Stimulated activated CD4-positive, alpha-beta T cell treated with anti-CD3 and anti-CD28 coated beads, Interleukin-4, amount 100 ng/mL, for 48 hours (primary cell): ENCODE measurements at regions not wholly inside any gene's neighbourhood (a gene's known extent, or its start where the extent isn't known, plus 50 kb on each side); places are given as distances from the start of the nearest gene placed in this dataset.
A peak's percentile ranks its signal among the peaks of the same experiment; 100 is the strongest.

Experiments
- DNase-seq, 2 donors: peaks; one replicate each; pipeline ENCODE4 v3.0.0-alpha.2; 2020; ENCODE audit warnings: low read depth in 2 of 2

DNA sequence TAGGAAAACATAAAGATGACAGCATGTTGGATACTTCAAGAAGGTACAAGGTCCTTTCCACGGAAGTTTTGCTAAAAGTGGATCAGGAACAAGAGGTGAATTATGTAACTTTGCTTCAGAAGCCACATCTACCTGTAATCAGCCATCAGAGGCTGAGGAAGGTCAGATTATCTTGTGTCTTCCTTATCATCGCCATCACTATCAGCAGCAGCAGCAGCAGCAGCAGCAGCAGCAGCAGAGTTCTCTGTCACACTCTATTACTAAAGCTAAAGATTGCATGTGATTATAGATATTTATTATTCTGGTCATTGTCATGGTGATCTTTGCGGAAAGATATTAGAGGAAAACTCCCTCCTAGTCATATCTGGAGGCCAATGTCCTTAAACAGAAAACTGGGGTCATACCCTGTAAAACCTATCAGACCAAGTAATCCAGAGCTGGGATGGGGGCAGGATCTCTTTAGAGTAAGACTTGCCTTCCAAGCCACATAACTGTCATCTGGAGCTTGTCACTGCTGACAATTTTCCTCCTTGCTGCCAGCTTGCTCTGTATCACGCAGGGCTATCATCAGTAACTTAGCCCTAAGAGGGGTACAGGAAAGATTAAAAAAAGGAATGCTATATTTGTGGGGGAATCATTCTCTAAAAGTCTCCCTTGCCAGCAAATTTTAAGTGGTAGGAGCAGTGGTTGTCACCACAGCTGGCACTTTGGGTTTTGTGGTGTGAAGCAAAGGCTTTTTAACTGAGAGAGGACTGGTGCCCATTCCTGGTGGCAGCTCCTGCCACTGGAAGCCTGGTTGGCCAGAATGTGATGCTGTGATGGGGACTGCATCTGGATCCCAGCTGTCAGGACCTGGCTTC, 130.9 kb upstream of the RASGRP1 start:
- no peak for DNase-seq

DNA sequence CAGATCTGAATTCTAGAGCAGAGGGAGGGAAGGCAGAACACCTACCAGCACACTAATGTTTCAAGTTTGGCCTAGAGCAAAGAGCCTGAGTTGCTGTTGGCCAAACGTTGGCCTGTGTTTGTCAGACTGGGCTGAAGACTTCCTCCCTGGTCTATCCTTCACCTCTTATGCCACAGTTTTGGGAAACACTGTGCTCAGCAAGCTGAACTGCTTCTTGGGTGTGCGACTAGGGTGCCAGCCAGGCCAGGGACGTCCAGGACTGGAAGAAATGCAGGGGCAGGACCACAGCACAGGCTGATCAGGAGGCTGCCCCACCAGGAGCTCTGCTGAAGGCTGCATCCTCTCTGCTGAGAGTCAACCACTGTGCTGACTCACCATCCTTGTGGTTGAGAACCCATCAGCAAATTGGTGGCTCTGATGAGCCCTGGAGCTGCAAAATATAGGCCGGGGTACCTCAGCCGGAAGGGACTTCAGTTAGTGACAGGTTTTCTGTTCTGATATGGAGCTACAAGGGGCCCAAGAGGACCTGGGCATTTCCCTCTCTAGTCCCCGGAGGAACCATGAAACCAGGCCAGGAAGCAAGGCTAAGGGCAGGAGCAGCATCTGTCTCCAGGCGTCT, 131.6 kb upstream of the RASGRP1 start:
- peak; percentile 51 to 66 for DNase-seq

DNA sequence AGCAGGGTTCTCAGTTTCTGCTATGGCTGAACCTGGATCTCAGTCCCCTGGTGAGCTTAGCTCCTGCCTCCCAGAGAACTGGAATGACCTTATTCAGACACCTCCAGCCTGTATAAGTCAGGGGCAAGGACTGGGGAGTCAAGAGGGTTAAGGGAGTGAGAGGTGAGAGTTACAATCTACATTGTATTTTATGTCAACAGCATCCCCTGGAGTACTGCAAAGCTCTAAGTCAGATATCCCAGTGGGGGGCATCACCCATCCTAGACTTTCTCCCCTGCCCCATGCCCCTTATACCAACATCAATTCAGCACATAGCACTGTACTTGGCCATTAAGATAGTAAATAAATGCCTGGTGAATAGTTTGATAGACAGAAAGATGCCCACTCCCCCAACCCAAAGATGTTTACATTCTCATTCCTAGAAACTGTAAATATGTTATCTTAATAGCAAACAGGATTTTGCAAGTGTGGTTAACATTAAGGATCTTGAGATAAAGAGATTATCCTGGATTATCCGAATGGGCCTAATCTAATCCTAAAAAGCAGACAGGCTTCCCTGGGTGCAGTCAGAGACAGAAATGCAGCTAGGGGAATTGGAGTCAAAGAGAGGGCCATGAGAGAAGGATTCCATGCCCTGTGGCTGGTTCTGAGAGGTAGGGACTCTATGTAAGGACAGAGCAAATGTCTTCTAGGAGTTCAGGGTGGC, 132.3 kb upstream of the RASGRP1 start:
- DNase-seq, result no peak

DNA sequence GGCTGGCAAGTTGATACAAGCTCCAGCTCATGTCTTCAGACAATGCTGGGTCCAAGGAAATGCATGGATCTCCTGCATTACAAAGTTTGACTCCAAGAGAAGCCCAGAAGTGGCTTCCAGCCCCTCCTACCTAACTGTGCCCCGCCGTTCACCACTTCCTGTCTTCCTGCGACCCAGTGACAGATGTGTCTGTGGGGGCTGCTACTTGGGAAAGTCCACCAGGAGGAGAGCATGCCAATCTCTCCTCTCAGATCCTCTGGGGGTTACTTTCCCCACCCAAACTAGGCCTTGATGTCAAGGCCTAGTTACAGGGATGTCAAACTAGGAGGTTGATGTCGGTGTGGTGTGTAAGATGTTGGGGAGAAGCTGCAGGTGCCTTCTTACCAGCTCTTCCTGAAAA, 133.6 kb upstream of the RASGRP1 start:
- no peak for DNase-seq

DNA sequence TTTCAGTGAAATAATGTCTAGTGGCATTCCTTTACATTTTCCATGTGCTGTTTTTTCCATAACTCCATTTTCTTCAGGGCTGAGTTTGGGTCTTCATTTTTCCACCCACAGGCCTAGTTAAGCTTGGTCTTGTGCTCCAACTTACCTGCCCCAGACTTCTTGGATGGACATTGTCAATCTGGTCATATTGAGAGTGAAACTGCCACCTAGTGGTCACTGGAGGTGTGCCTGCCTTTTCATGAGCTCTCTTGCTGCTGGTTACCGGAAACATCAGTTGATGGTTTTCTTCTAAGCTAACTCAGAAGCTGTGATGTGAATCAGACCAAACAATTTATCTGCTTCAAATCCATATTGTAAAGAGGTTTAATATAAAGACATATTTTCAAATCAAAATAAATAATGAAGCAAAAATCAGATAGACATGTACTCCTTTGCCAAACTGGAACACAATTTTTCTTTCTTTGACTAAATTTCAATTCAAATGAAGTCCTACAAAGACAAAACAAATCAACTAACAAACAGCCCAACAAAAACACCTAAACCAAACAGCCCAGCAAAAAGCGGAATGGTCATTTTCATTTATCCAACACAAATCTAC, 135.1 kb upstream of the RASGRP1 start:
- DNase-seq, result peak; percentile 59 to 60

DNA sequence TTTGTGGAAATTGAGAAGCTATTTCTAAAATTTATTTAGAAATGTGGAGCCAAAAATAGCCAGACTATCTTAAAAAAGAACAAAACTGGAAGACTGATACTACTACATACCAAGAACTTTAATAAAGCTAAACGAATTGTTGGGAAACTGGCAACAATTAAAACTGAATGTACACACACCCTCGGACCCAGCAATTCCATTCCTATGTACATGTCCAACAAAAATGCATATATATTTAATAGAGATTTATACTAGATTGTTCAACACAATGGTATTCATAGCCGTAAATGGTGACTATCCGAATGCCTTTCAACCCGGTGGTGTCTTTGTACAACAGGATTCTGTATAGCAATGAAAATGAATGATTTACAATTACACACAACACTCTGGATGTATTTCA, 136.5 kb upstream of the RASGRP1 start:
- DNase-seq, result no peak

DNA sequence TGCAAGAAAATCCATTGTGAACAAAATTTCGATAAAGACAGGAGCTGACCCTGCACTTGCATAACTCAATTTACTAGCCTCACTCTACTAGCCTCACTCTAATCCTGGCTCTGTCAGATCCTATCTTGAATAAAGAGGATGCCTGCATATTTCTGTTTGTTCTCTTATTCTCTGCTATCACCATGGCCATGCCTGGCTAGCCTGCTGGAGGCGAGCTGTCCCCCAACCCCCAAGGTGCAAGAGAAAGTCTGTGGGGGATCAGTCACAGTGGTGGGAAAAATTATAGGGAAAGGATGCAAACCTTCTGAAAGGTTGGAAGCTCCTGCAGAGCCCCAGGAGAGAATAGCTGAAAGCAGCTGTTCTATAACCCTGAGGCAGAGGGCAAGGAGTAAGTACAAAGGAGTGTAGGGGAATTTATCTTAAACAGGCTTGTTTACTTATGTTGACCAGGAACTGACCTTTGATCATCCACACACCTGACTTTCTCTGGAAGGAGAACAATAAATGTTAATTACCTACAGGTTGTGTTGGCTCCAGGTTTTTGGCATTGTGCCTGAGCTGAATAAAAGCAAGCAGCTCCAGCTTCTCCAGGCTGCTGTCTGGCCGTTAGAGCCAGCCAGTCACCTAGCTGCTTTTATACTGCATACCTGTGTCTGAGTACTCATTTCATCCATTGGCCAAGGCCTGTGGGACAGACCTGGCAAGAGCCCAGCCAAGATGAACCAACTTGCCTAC, 137.7 kb upstream of the RASGRP1 start:
- DNase-seq, result no peak

DNA sequence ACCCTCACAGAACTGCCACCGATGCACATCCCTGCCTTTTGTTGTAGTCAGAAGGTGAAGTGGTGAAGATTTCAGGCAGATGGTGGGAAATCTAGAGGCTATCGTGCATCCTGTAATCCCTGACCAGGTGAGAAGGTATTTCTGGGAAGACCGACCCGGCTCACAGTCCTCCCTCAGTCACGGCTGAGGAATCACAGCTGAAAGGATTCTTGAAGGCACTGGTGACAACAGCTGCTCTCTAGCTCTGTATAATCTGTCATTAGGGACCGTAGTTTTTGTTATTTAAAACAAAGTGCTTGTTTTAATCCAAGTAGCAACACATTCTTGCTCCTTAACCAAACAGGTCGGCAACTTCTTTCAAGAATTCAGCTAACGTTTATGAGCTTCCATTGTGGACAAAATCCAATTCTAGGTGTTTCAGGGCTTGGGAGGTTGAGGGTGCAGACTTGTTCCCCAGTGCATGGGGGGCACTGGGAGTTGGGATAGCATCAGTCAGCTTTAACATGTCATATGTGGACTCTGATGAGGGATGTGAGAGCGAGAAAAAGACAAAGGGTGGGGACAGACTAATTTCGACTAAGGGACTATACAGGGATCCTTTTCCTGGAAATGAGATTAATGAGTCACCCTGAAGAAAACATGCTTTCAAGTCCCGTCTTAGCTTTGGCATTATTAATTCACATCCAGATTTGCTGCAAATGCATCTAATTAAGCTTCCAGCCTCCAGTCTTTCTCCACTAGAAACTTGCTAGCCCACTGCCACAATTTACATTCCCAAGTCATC, 141.0 kb upstream of the RASGRP1 start:
- no peak for DNase-seq

DNA sequence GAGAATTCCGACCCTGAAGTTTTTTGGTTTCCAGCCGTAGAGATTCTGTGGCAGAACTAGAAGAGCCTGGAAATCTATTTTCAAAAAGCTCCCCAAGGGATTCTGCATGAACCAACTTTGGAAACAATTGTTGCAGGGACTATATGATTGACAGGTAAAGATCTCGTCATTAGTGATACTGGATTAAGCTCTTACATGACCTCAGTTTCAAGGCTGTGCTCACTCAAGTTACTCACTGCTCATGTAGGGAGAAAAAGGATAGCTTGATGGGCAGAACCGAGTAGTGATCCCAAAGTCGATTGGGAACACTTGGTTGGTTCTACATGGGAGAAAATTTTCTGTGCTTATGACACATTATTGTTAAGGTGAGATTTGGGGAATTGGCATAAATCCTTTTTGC, 142.3 kb upstream of the RASGRP1 start:
- no peak for DNase-seq

DNA sequence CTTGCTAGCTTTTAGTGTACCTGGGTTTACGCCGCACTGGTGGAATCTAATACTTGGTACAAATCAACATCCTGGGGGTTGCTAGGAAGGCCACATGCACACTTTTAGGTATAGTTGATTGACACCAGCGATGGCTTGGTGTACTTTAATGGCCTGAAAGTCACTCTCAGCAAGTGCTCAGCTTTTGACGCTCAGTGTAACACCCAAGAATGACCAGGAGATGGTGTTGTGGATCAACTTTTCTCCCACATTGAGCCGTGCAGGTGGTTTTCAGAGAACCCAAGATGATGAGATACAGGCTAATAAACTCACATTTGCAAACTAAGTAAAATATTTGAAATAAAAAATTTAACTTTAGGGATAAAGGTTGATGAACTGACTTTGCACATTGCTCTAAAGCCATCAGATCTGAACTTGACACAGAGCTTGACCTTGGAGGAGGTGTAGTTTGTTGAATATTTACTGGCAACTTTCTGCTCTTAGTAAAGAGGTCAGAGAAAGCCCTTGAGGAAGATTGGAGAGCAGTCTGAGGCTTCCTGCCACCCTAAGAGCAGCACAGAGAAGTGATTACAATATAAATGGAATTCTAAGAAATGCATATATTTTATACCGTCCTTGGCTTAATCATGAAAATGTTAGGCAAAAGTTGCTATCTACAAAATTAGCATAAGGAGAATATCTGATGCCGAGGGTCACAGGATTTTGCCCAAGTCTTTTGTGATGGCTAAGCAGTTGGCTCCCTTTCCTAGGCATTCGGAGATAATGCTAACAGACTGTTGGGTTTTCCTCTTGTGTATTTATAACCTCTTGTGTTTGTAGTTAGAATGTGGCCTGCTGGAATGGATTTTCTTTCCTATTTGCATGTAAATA, 143.4 kb upstream of the RASGRP1 start:
- no peak for DNase-seq

DNA sequence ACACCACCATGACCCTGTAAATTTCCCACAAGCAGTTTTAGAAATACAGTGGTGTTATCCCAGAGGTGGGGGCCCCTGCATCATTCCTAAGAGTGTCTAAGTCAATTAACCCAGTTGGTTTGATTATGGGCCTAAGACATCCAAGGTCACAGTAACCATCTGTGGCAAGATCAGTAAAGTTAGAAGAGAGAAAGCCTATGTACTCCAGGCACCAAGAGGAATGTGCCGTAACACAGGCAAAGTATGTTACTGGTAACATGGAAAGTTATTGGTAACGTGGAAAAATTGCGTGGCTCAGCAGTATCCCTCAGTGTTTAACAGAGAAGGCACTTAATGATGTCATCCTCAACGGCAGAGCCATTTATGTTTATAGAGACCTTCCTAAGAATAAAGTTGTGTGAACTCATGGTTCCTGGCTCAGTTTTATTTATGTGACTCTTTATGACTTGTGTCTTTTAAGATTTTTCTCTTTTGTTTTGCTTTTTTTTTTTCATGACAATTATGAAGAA, 144.1 kb upstream of the RASGRP1 start:
- no peak for DNase-seq

DNA sequence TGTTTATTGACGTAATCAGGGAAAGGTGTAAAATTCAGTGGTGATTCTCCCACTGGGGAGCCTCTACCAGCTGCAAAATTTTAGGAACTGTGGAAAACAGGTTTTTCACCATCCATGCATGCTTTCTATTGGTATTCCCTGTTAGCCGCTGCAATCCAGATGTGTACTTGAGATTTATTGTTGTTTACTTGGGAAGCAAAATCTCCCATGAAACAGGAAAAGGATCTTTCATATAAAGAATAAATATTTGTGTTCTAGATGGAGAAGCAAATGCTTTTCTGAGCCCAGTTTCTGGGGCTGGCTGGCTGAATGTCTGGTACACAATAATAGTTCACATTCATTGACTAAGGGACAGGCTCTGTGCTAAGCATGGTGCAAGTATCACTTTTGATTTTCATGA, 144.6 kb upstream of the RASGRP1 start:
- DNase-seq, result no peak

DNA sequence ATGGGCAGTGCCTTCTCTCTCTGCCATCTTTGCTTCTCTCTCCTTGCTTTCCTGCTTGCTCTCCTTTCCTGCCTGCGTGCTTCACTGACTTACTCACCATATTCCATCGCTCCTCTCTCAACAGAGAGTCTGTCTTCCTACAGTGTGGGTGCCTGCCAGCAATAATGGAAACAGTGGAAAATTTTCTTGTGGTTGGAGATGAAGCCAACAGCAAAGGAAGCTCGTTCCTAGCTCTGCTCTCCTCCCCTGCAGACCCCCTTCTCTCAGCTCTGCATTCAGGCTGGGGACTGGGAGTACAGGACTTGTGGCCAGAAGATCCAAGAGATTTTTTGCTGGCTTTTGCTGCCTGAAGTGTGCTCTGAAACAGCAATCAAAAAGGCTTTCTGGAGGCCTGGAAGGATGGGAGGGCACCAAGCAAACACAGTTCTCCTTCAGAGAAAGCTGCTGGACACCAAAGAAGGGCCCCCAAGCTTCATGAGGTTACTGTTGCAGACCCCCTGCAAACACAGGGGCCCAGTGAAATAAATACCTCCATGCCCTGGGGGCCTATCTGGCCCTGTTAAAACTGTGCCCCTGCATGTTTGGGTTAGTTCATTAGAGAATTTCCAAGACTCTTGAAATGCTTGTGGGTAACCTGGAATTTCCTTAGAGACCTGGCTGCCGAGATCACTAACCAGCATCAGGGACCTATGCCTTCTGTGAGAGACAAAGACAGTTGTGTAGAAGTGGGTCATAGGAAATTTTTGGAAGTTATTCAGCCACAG, 149.9 kb upstream of the RASGRP1 start:
- no peak for DNase-seq

DNA sequence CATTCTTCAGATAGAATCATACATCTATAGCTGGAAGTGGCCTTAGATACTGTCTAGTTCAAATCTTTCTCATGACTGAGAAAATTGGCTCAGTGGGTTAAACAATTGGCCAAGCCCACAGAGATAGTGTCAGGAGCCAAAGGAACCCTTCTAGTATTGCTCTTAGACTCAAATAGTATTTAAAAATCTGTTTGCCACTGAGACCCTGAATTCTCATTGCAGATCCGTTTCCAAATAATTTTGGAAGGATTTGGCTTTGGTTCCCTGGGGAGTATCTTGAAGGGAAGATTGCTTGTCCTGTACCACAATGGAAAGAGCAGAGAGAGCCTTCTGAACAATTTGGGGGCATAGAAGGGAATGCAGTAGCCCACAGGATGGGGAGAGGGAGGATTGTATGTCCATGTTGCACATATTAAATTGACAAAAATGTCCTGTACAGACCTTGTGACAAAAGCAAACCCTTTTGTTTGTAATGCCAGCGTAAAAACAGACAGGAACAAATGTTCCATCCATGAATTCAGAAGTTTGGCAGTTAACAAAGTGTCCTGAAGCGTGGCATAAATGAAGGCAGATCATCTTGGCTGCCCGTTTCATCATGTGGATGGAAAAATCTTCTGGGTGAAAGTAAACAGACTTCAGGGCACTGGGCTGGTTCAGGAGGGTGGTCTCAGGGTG, 156.4 kb upstream of the RASGRP1 start:
- no peak for DNase-seq

DNA sequence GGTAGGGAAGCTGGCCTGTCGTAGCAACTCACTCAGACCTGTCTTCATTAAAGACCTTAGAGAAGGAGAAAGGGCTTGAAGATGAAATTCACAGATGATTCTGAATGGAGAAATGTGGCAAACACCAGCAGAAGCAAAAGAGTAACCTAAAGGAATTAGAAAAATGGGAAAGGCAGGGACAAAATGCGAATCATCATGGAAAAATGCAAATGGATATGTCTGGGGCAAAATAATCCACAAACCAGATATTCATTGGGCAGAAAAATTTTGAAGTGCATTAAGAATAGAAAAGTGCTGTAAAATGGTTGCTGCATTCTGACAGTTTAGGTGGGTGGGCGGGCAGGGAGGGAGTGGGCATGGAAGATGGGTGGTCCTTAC, 156.9 kb upstream of the RASGRP1 start:
- no peak for DNase-seq

DNA sequence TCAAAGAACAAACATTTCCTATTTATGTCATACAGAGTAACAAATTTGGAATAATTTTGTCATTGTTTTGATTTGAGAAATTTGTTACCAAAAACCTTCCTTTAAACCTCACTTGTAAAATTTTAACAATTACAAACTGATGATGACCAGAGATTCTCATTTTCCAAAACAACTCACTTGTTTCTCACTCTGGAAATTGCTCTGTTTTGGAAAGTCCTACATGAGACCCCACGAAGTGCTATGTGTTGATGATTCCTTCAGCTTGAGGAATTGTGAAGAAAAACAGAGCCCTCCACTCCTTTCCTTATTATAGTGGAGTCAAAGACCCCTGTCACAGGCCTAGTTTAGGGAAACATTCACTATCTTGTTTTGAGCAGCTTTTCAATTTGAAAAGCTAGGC, 157.6 kb upstream of the RASGRP1 start:
- DNase-seq, result no peak

DNA sequence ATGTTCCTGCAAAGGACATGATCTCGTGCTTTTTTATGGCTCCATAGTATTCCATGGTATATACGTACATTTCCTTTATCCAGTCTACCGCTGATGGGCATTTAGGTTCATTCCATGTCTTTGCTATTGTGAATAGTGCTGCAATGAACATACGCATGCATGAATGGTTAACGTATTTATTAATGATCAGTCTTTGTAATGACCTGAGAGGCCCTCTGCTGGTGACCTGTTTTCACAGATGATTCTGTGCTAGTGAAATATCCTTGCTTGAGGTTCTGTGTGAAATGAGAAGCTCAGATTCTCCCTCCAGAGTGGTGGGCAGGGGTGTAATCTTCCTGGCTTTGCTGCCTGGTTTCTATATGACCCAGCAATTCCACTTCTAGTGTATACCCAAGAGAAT, 160.2 kb upstream of the RASGRP1 start:
- no peak for DNase-seq

DNA sequence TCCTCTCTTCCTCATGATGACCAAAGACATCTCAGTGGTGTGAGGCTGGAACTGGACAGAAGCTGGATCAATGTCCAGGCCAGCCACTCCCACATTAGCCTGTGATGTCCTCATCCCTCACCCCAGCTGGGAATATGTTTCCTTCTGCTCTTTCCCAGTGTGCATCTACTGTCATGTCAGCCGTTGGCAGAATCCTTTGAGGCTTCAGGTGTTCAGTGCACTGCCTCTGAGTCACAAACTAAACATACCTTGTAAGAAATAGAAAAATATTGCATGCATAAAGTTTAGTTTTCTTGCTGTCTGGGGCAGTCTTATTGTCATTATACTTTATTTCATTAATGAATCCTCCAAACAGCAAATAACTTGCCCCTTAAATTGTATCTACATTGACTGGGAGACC, 161.6 kb upstream of the RASGRP1 start:
- DNase-seq, result no peak

DNA sequence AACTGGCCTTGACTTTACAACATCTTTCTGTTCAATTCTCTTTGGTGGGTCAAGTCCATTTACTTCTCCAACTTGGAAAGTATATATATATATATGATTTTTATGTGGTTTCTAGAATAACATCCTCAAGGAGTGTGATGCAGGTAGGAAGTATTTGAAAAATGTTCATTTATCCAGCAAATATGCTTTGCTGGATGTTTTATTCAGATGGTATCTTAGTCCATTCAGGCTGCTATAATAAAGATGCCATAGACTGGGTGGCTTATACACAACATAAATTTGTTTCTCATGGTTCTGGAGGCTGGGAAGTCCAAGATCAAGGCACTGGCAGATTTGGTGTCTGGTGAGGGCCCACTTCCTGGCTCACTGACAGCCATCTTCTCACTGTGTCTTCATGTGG, 168.7 kb upstream of the RASGRP1 start:
- DNase-seq, result no peak
